ENCODE measurements at regions not wholly inside any gene's neighbourhood (a gene's known extent, or its start where the extent isn't known, plus 50 kb on each side); places are given as distances from the start of the nearest gene placed in this dataset.

DNA sequence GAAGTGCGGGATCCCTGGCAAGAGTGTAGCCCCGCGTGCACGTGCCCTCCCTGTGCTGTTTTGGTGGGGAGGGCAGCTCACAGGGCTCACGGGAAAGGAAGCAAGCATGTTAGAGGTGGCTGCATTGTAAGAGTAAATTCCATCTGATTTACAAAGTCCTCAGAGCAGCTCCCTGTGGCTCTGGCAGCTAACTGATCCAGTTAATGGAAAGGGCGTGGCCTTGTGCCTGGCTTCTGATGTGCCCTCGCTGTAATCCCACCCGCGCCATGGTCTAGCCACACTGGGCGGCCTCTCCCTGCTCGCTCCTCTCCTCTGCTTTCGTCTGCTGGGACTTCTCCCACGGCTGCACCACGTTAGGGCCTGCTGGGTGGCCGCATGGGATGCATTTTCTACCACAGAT lies 258.5 kb downstream of the FGF9 start:
- intact Hi-C loops (cut with micrococcal nuclease), result no loop called here
- no peak overlapping the region for H3K9ac ChIP-seq (ENCODE audit: low read length)
- H3K4me2 ChIP-seq (replicated peaks; ENCODE audit: low read depth, low read length, poor library complexity, severe bottlenecking), result no peak overlapping the region
- H3K4me1 ChIP-seq (ENCODE audit: control insufficient read depth in 2 of 2, insufficient read depth in 2 of 2, low read length in 2 of 2), result no peaks in the 10 kb centered on the region
- DNase-seq (no peak), ATAC-seq (ENCODE audit: low read depth) (no peak)
- TF ChIP-seq, protein P1, sequence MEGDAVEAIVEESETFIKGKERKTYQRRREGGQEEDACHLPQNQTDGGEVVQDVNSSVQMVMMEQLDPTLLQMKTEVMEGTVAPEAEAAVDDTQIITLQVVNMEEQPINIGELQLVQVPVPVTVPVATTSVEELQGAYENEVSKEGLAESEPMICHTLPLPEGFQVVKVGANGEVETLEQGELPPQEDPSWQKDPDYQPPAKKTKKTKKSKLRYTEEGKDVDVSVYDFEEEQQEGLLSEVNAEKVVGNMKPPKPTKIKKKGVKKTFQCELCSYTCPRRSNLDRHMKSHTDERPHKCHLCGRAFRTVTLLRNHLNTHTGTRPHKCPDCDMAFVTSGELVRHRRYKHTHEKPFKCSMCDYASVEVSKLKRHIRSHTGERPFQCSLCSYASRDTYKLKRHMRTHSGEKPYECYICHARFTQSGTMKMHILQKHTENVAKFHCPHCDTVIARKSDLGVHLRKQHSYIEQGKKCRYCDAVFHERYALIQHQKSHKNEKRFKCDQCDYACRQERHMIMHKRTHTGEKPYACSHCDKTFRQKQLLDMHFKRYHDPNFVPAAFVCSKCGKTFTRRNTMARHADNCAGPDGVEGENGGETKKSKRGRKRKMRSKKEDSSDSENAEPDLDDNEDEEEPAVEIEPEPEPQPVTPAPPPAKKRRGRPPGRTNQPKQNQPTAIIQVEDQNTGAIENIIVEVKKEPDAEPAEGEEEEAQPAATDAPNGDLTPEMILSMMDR (IDR thresholded peaks at IDR 0.05), result no peak
- no peak for TF ChIP-seq EZH2 (IDR thresholded peaks at IDR 0.05; ENCODE audit: borderline replicate concordance, insufficient read depth, low read depth, low read length, poor library complexity, severe bottlenecking)
- H3K4me3 ChIP-seq (ENCODE audit: control extremely low read depth in 1 of 5, extremely low read depth in 1 of 5, insufficient read depth in 1 of 5, low read depth in 2 of 5, low read length in 4 of 5), result no peak overlapping the region
- WGBS (ENCODE audit: insufficient coverage), result 90% methylated on average over 15 of the region's 15 CpGs
- no peaks in the 10 kb centered on the region for H3K79me2 ChIP-seq (ENCODE audit: control insufficient read depth, insufficient read depth, low read length)
- H3K27me3 ChIP-seq (replicated peaks in 1 of 4; ENCODE audit: control extremely low read depth in 1 of 4, control insufficient read depth in 3 of 4, insufficient read depth in 4 of 4, low read length in 3 of 4), result no peaks in the 10 kb centered on the region
- no peaks in the 10 kb centered on the region for H3K36me3 ChIP-seq (replicated peaks in 1 of 2; ENCODE audit: control extremely low read depth in 1 of 2, control insufficient read depth in 1 of 2, extremely low read depth in 1 of 2, insufficient read depth in 2 of 2, low read length in 1 of 2)
- Mint-ChIP-seq H3K27ac (no peak overlapping the region), H3K4me3 (no peak overlapping the region), H3K9me3 (ENCODE audit: insufficient read depth) (no peaks in the 10 kb centered on the region), H3K4me1 (no peaks in the 10 kb centered on the region), H3K27me3 (no peaks in the 10 kb centered on the region)
- POLR2A ChIA-PET, result no interaction called here
- no peaks in the 10 kb centered on the region for H3K9me3 ChIP-seq (ENCODE audit: control extremely low read depth in 1 of 3, control insufficient read depth in 2 of 3, insufficient read depth in 1 of 3, low read length in 2 of 3)
- H4K20me1 ChIP-seq (ENCODE audit: control insufficient read depth, insufficient read depth, low read length, poor library complexity, severe bottlenecking), result no peaks in the 10 kb centered on the region
- CTCF ChIA-PET, result no interaction called here
- no peak overlapping the region for H3K27ac ChIP-seq (ENCODE audit: low read length in 2 of 2)
- no peak overlapping the region for H2AFZ ChIP-seq (ENCODE audit: insufficient read depth, low read depth, low read length, poor library complexity, severe bottlenecking)

DNA sequence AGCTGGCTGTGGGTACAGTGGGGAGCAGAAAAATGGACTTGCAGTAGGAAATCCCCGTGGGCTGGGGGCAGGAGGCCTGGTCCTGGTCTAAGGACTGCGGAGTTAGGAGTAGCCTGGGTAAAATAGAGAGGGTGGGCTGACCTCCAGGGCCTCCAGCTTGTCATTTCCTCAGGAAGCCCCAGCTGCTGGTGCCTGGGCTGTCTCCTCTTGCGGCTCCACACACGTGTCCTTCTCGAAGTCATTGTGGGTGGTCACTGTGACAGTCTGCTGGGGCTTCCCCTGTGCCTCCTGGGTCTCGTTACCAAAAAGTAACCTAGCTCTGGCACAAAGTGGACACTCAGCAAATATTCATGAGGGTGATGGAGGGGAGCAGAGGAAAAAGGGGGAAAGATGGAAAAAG lies 259.7 kb downstream of the FGF9 start:
- ATAC-seq (ENCODE audit: low read depth) (no peak), DNase-seq (no peak)
- Histone ChIP-seq H3K79me2 (ENCODE audit: control insufficient read depth, insufficient read depth, low read length) (no peaks in the 10 kb centered on the region), H3K4me2 (replicated peaks; ENCODE audit: low read depth, low read length, poor library complexity, severe bottlenecking) (no peak overlapping the region), H3K27ac (ENCODE audit: low read length in 2 of 2) (no peak overlapping the region), H2AFZ (ENCODE audit: insufficient read depth, low read depth, low read length, poor library complexity, severe bottlenecking) (no peak overlapping the region), H3K9ac (ENCODE audit: low read length) (no peak overlapping the region), H4K20me1 (ENCODE audit: control insufficient read depth, insufficient read depth, low read length, poor library complexity, severe bottlenecking) (no peaks in the 10 kb centered on the region), H3K36me3 (replicated peaks in 1 of 2; ENCODE audit: control extremely low read depth in 1 of 2, control insufficient read depth in 1 of 2, extremely low read depth in 1 of 2, insufficient read depth in 2 of 2, low read length in 1 of 2) (no peaks in the 10 kb centered on the region), H3K4me1 (ENCODE audit: control insufficient read depth in 2 of 2, insufficient read depth in 2 of 2, low read length in 2 of 2) (no peaks in the 10 kb centered on the region), H3K4me3 (ENCODE audit: control extremely low read depth in 1 of 5, extremely low read depth in 1 of 5, insufficient read depth in 1 of 5, low read depth in 2 of 5, low read length in 4 of 5) (no peak overlapping the region), H3K27me3 (replicated peaks in 1 of 4; ENCODE audit: control extremely low read depth in 1 of 4, control insufficient read depth in 3 of 4, insufficient read depth in 4 of 4, low read length in 3 of 4) (no peaks in the 10 kb centered on the region), H3K9me3 (ENCODE audit: control extremely low read depth in 1 of 3, control insufficient read depth in 2 of 3, insufficient read depth in 1 of 3, low read length in 2 of 3) (peaks cover 0 to 2% (median 0%) of the 10 kb centered on the region in 3 donors)
- CTCF ChIA-PET, result no interaction called here
- no peak overlapping the region for H3K4me3 Mint-ChIP-seq
- H3K27ac Mint-ChIP-seq, result no peak overlapping the region
- no peaks in the 10 kb centered on the region for H3K4me1 Mint-ChIP-seq
- no peaks in the 10 kb centered on the region for H3K9me3 Mint-ChIP-seq (ENCODE audit: insufficient read depth)
- POLR2A ChIA-PET, result no interaction called here
- 38% methylated on average over 5 of the region's 6 CpGs for WGBS (ENCODE audit: insufficient coverage)
- TF ChIP-seq, protein P1 (IDR thresholded peaks at IDR 0.05), result no peak
- no peak for TF ChIP-seq EZH2 (IDR thresholded peaks at IDR 0.05; ENCODE audit: borderline replicate concordance, insufficient read depth, low read depth, low read length, poor library complexity, severe bottlenecking)
- no peaks in the 10 kb centered on the region for H3K27me3 Mint-ChIP-seq
- intact Hi-C loops (cut with micrococcal nuclease), result no loop called here

Measured in B cell (primary cell).